SK-N-SH (cell line): ENCODE measurements at regions not wholly inside any gene's neighbourhood (a gene's known extent, or its start where the extent isn't known, plus 50 kb on each side); places are given as distances from the start of the nearest gene placed in this dataset.

Experiments used
- CTCF ChIA-PET: fragments of 300-600, 350-600 bp; formaldehyde crosslinking; extraction: SDS; loops from one replicate; lab custom pipeline; 2021; lab: Yijun Ruan, JAX
- POLR2A ChIA-PET: fragments of 350-600 bp; sonication (Branson Sonifier 250); formaldehyde crosslinking; extraction: SDS; loops from one replicate; lab custom pipeline; 2020; ENCODE audit warnings: antibody characterized with exemption, inconsistent platforms; lab: Yijun Ruan, JAX
- DNase-seq: peaks from one replicate; pipeline ENCODE4 v3.0.0; 2012
- H2AFZ ChIP-seq: fragments of 200-600 bp; sonication (generic); 2 replicates; pipeline ENCODE4 v1.8.1; 2016; ENCODE audit warnings: antibody characterized with exemption, mild to moderate bottlenecking, low read depth
- H3F3A ChIP-seq: fragments of 200-600 bp; sonication (generic); replicated peaks from 2 replicates; pipeline ENCODE3; 2016; ENCODE audit warnings: antibody characterized with exemption, mild to moderate bottlenecking; ENCODE audit not compliant: insufficient read depth
- H3K27ac ChIP-seq, 2 experiments: fragments of 200-500 bp in 1 of 2; fragments of 200-600 bp in 1 of 2; sonication (Bioruptor generic) in 1 of 2; sonication (generic), shearing (Covaris generic) in 1 of 2; 2 replicates each; pipeline versions ENCODE4 v1.5.1 to v1.6.1; 2014 to 2016; ENCODE audit warnings: low read depth in 2 of 2, inconsistent platforms in 1 of 2, low read length in 1 of 2, mild to moderate bottlenecking in 1 of 2, mixed read lengths in 1 of 2
- H3K27me3 ChIP-seq: fragments of 200-600 bp; sonication (generic), shearing (Covaris generic); 2 replicates; pipeline ENCODE4 v1.6.1; 2016; ENCODE audit warnings: mixed run types; ENCODE audit not compliant: insufficient read depth
- H3K36me3 ChIP-seq, 2 experiments: fragments of 200-500 bp in 1 of 2; fragments of 200-600 bp in 1 of 2; sonication (Bioruptor generic) in 1 of 2; sonication (generic) in 1 of 2; replicated peaks in 1 of 2; 2 replicates each; pipeline versions ENCODE3 to v1.5.1; 2014 to 2016; ENCODE audit warnings: low read length in 1 of 2, mild to moderate bottlenecking in 1 of 2; ENCODE audit not compliant: insufficient read depth in 2 of 2, control insufficient read depth in 1 of 2
- H3K4me1 ChIP-seq, 2 experiments: fragments of 200-500 bp in 1 of 2; fragments of 200-600 bp in 1 of 2; sonication (Bioruptor generic) in 1 of 2; sonication (generic), shearing (Covaris generic) in 1 of 2; 2 replicates each; pipeline versions ENCODE4 v1.5.1 to v1.6.1; 2014 to 2016; ENCODE audit warnings: low read depth in 1 of 2, low read length in 1 of 2, mixed run types in 1 of 2; ENCODE audit not compliant: insufficient read depth in 2 of 2, control insufficient read depth in 1 of 2
- H3K4me2 ChIP-seq: fragments of 200-600 bp; sonication (generic), shearing (Covaris generic); 2 replicates; pipeline ENCODE4 v1.6.1; 2017; ENCODE audit warnings: mixed run types
- H3K4me3 ChIP-seq, 2 experiments: fragments of 200-500 bp in 1 of 2; fragments of 200-600 bp in 1 of 2; sonication (Bioruptor generic) in 1 of 2; sonication (generic), shearing (Covaris generic) in 1 of 2; 2 replicates each; pipeline versions ENCODE4 v1.5.1 to v1.8.1; 2014 to 2016; ENCODE audit warnings: low read depth in 2 of 2, inconsistent platforms in 1 of 2, low read length in 1 of 2, mild to moderate bottlenecking in 1 of 2, mixed read lengths in 1 of 2, moderate library complexity in 1 of 2
- H3K79me2 ChIP-seq: fragments of 200-600 bp; sonication (generic); 2 replicates; pipeline ENCODE4 v1.8.1; 2017; ENCODE audit warnings: mild to moderate bottlenecking; ENCODE audit not compliant: insufficient read depth
- H3K9ac ChIP-seq: fragments of 200-600 bp; sonication (generic); 2 replicates; pipeline ENCODE4 v1.6.1; 2017; ENCODE audit warnings: mixed run types
- H3K9me2 ChIP-seq: fragments of 200-600 bp; sonication (generic); 2 replicates; pipeline ENCODE4 v1.6.1; 2017; ENCODE audit warnings: mixed run types
- H3K9me3 ChIP-seq: fragments of 200-600 bp; sonication (generic); 2 replicates; pipeline ENCODE4 v1.6.1; 2017; ENCODE audit warnings: mixed run types, mild to moderate bottlenecking, moderate library complexity
- H4K20me1 ChIP-seq: fragments of 200-600 bp; sonication (generic); 2 replicates; pipeline ENCODE4 v1.6.1; 2017; ENCODE audit warnings: mild to moderate bottlenecking, mixed run types; ENCODE audit not compliant: insufficient read depth
- CTCF ChIP-seq: fragments of 200-600 bp; sonication (generic); IDR thresholded peaks from 2 replicates; pipeline ENCODE4 v1.6.1; 2017; ENCODE audit warnings: antibody characterized with exemption, mild to moderate bottlenecking, moderate library complexity
- EP300 ChIP-seq, 2 experiments: IDR thresholded peaks; 2 replicates each; pipeline versions ENCODE4 v1.4.0 to v1.6.1; 2012; ENCODE audit warnings: borderline replicate concordance in 1 of 2, low read depth in 1 of 2, low read length in 1 of 2
- EZH2phosphoT487 ChIP-seq: fragments of 200-600 bp; sonication (generic); IDR thresholded peaks from 2 replicates; pipeline ENCODE4 v1.6.1; 2017; ENCODE audit warnings: low read depth, mixed run types, mild to moderate bottlenecking, antibody characterized with exemption, moderate library complexity, borderline replicate concordance
- FOSL2 ChIP-seq: IDR thresholded peaks from 2 replicates; pipeline ENCODE4 v1.4.0; 2012; ENCODE audit warnings: low read depth, mild to moderate bottlenecking, moderate library complexity, borderline replicate concordance
- FOXJ3 ChIP-seq: sonication (generic); formaldehyde crosslinking; IDR thresholded peaks from 2 replicates; pipeline ENCODE4 v1.5.1; 2020; ENCODE audit warnings: mild to moderate bottlenecking, missing genetic modification reagents
- FOXM1 ChIP-seq: IDR thresholded peaks from 2 replicates; pipeline ENCODE4 v1.4.0; 2012; ENCODE audit warnings: low read depth, mild to moderate bottlenecking
- GABPA ChIP-seq: IDR thresholded peaks from 2 replicates; pipeline ENCODE4 v1.4.0; 2012; ENCODE audit warnings: low read depth, mild to moderate bottlenecking
- IRF3 ChIP-seq: fragments of 150-350 bp; IDR thresholded peaks from 2 replicates; pipeline ENCODE4 v1.6.1; 2016; ENCODE audit warnings: mild to moderate bottlenecking, low read depth, low read length
- MXI1 ChIP-seq: IDR thresholded peaks from 2 replicates; pipeline ENCODE4 v1.6.1; 2012; ENCODE audit warnings: mild to moderate bottlenecking, low read depth, low read length, improper control_type of control experiment
- RAD21 ChIP-seq: IDR thresholded peaks from 2 replicates; pipeline ENCODE4 v1.6.1; 2012; ENCODE audit warnings: mild to moderate bottlenecking, low read length
- RCOR1 ChIP-seq: fragments of 150-350 bp; IDR thresholded peaks from 2 replicates; pipeline ENCODE4 v1.6.1; 2017; ENCODE audit warnings: antibody characterized with exemption, low read length
- RFX5 ChIP-seq: IDR thresholded peaks from 2 replicates; pipeline ENCODE4 v1.6.1; 2012; ENCODE audit warnings: mild to moderate bottlenecking, improper control_type of control experiment, low read length
- RXRA ChIP-seq: IDR thresholded peaks from 2 replicates; pipeline ENCODE4 v1.4.0; 2012; ENCODE audit warnings: low read depth, mild to moderate bottlenecking, borderline replicate concordance
- SIN3A ChIP-seq: IDR thresholded peaks from 2 replicates; pipeline ENCODE4 v1.6.1; 2012; ENCODE audit warnings: low read depth, mild to moderate bottlenecking, low read length, moderate library complexity, borderline replicate concordance
- TEAD4 ChIP-seq: IDR thresholded peaks from 2 replicates; pipeline ENCODE4 v1.4.0; 2012; ENCODE audit warnings: mild to moderate bottlenecking, borderline replicate concordance; ENCODE audit not compliant: insufficient read depth
- YY1 ChIP-seq: IDR thresholded peaks from 2 replicates; pipeline ENCODE4 v1.4.0; 2012; ENCODE audit warnings: low read depth, mild to moderate bottlenecking
- WGBS: methylation state at CpG from one replicate; pipeline ENCODE4 v1.1.6; 2017; ENCODE audit warnings: low lambda C conversion rate; 5-methylcytosine and 5-hydroxymethylcytosine counted together
- TF ChIP-seq, protein P1 (sequence below): fragments of 150-350 bp; IDR thresholded peaks from 2 replicates; pipeline ENCODE4 v1.6.1; 2017; ENCODE audit warnings: antibody characterized with exemption, low read length, low read depth, borderline replicate concordance

- H4K20me1 ChIP-seq = no peaks in the 10 kb centered on the region
- ChIA-PET CTCF (interaction anchor here (1.0 kb wide), 1 partner anchor 27 kb away, joined by 4 read pairs; no protein-coding TSS in a partner anchor), POLR2A (no interaction called here)
- H3K27me3 ChIP-seq = no peaks in the 10 kb centered on the region
- no peak overlapping the region for H2AFZ ChIP-seq
- no peak overlapping the region for H3K27ac ChIP-seq
- H3K4me3 ChIP-seq = no peak overlapping the region
- H3K9me3 ChIP-seq = 0 out of 2 replicates have a peak, but pooled peaks cover 4% of the 10 kb centered on the region
- no peak overlapping the region for H3K4me2 ChIP-seq
- no peak for DNase-seq
- no peak for TF ChIP-seq RFX5
- no peak for TF ChIP-seq TEAD4
- TF ChIP-seq CTCF = no peak
- TF ChIP-seq EZH2phosphoT487 = no peak
- TF ChIP-seq SIN3A = no peak
- no peak for TF ChIP-seq FOXJ3 (CRISPR knock-in tag)
- no peak for TF ChIP-seq FOSL2
- no peak for TF ChIP-seq RXRA
- no peak for TF ChIP-seq YY1
- no peak for TF ChIP-seq GABPA
- TF ChIP-seq, protein P1, sequence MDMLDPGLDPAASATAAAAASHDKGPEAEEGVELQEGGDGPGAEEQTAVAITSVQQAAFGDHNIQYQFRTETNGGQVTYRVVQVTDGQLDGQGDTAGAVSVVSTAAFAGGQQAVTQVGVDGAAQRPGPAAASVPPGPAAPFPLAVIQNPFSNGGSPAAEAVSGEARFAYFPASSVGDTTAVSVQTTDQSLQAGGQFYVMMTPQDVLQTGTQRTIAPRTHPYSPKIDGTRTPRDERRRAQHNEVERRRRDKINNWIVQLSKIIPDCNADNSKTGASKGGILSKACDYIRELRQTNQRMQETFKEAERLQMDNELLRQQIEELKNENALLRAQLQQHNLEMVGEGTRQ = no peak
- no peak for TF ChIP-seq EP300 (IDR thresholded peaks at IDR 0.05; ENCODE audit: borderline replicate concordance in 1 of 2, low read depth in 1 of 2, low read length in 1 of 2)
- TF ChIP-seq MXI1 = no peak
- TF ChIP-seq RAD21 = no peak
- TF ChIP-seq FOXM1 = no peak
- TF ChIP-seq RCOR1 = no peak
- no peak for TF ChIP-seq IRF3
- H3F3A ChIP-seq = no peaks in the 10 kb centered on the region
- 30% methylated on average over 5 of the region's 5 CpGs for WGBS
- no peaks in the 10 kb centered on the region for H3K9me2 ChIP-seq
- no peak overlapping the region for H3K9ac ChIP-seq
- peaks cover 0 to 13% of the 10 kb centered on the region in 2 experiments; a peak in 1 of 4 replicates for H3K4me1 ChIP-seq
- H3K79me2 ChIP-seq = no peaks in the 10 kb centered on the region
- no peaks in the 10 kb centered on the region for H3K36me3 ChIP-seq
These were observed 188.2 kb upstream of the RPL38 start for GRCh38 chr17:74015316-74015715.
